Ectodermal cell (in vitro differentiated cells): ENCODE measurements at regions not wholly inside any gene's neighbourhood (a gene's known extent, or its start where the extent isn't known, plus 50 kb on each side); places are given as distances from the start of the nearest gene placed in this dataset.

Source experiments
- H3K27ac ChIP-seq: 2 replicates; pipeline ENCODE4 v1.7.0; 2013; ENCODE audit warnings: mild to moderate bottlenecking, low read depth, low read length; ENCODE audit not compliant: insufficient read depth, poor library complexity, severe bottlenecking
- H3K27me3 ChIP-seq: 2 replicates; pipeline ENCODE4 v1.7.0; 2013; ENCODE audit warnings: mild to moderate bottlenecking, low read length; ENCODE audit not compliant: insufficient read depth, control insufficient read depth, poor library complexity, severe bottlenecking
- H3K36me3 ChIP-seq: one replicate; pipeline ENCODE4 v1.7.0; 2013; ENCODE audit warnings: low read length; ENCODE audit not compliant: control insufficient read depth, insufficient read depth
- H3K4me1 ChIP-seq: one replicate; pipeline ENCODE4 v1.7.0; 2013; ENCODE audit warnings: low read length; ENCODE audit not compliant: control insufficient read depth, insufficient read depth
- H3K4me3 ChIP-seq: 2 replicates; pipeline ENCODE4 v1.7.0; 2013; ENCODE audit warnings: low read depth, low read length, control low read depth; ENCODE audit not compliant: insufficient read depth
- H3K9me3 ChIP-seq: 2 replicates; pipeline ENCODE4 v1.7.0; 2013; ENCODE audit warnings: mild to moderate bottlenecking, low read length, moderate library complexity; ENCODE audit not compliant: control insufficient read depth
- WGBS, 2 experiments: methylation state at CpG; one replicate each; pipeline ENCODE4 v1.1.7; 2013; ENCODE audit warnings: missing lambda C conversion rate in 2 of 2; 5-methylcytosine and 5-hydroxymethylcytosine counted together

DNA sequence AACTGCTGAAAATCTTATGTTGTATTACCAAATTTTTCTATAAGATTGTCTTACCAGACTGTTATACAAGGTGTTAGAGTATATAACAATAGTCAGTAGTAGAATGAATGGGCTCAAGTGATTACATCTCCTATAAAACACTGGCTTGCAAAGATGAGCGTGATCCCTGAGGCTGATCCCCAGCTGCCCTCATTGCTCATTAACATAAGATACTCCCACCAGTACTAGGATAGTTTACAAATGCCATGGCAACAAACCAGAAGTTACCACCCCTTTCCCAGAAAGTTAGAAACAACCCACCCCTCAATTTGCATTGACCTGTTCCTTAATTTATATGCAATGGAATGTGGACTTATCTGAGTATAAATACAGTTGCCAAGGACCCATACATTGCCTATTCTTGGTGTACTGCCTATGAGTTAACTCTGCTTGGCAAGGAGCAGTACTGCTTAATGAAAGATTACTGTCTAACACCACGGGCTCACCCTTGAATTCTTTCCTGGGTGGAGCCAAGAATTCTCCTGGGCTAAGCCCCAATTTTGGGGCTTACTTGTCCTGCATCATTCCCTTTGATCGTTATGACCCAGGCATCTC is 252.8 kb upstream of the CHD6 start:
- Histone ChIP-seq H3K4me3 (no peak overlapping the region), H3K27ac (no peak overlapping the region), H3K27me3 (no peaks in the 10 kb centered on the region), H3K36me3 (no peaks in the 10 kb centered on the region), H3K4me1 (no peaks in the 10 kb centered on the region), H3K9me3 (peaks cover 4% of the 10 kb centered on the region)
- WGBS, 2 experiments: 90 to 96% methylated on average over 3 of the region's 3 CpGs

DNA sequence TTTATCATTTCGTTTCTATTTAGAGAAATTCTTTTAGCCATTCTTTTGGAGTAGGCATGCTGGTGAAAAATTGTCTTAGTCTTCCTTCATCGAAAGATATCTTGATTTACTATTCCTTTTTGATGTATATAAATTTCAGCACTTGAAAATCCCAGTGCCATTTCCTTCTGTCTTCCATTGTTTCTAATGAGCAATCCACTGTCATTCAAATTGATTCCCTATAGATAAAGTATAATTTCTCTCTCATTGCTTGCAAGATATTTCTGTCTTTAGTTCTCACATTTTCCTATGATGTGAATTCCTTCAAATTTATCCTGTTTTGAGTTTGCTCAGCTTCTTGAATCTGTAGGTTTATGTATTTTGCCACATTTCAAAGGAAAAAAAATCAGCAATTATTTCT is 251.1 kb upstream of the CHD6 start:
- H3K27me3 ChIP-seq: no peaks in the 10 kb centered on the region
- 80% methylated on average over 2 of the region's 2 CpGs; no CpG with 5 or more reads in 1 of the 2 experiments for WGBS, 2 experiments
- peaks cover 4% of the 10 kb centered on the region for H3K9me3 ChIP-seq

DNA sequence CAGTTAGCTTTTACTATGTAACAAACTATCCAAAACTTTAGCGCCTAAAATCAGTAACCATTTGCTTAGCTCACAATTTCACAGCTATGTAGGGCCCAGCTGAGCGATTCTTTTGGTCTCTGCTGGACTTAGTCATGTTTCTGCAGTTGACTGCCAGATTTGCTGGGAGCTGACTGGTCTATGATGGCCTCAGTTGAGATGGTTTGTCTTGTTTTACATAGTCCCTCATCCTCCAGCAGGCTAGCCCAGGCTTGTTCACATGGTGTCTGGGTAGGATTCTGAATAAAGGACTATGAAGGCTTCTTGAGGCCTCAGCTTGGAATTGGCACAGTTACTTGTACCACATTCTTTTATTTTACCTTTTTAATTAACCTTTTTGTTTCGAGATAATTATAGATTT is 247.8 kb upstream of the CHD6 start:
- Histone ChIP-seq H3K36me3 (no peaks in the 10 kb centered on the region), H3K9me3 (peaks cover 4% of the 10 kb centered on the region), H3K27ac (no peak overlapping the region), H3K4me1 (peaks cover 12% of the 10 kb centered on the region), H3K4me3 (no peak overlapping the region), H3K27me3 (no peaks in the 10 kb centered on the region)
- WGBS, 2 experiments: 91 to 92% methylated on average over 2 of the region's 3 CpGs

More for the DNA sequence above, 251.1 kb upstream of the CHD6 start:
- no peaks in the 10 kb centered on the region for H3K4me1 ChIP-seq
- no peaks in the 10 kb centered on the region for H3K36me3 ChIP-seq
- H3K27ac ChIP-seq: no peak overlapping the region
- H3K4me3 ChIP-seq: no peak overlapping the region

DNA sequence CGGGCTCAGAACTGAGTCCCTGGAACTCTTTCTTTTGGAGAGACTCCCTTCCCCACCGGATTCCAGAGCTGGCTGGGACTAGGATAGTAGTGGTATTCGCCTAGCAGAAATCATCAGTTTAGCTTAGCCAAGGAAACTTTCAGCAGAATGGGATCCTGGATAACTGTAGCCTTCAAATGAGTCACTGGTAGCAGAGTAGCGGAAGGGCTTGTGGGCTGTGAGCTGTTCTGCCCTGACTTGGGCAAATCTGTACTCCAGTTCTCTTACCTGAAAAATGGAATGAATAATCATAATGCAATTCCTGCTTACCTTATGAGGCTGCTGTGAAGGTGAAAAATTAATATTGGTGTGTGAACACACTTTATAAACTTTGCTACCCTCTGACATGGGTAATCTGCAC is 244.3 kb upstream of the CHD6 start:
- Histone ChIP-seq H3K36me3 (no peaks in the 10 kb centered on the region), H3K27me3 (no peaks in the 10 kb centered on the region), H3K4me1 (peaks cover 12% of the 10 kb centered on the region), H3K9me3 (peaks cover 2% of the 10 kb centered on the region), H3K4me3 (no peak overlapping the region), H3K27ac (no peak overlapping the region)
- WGBS, 2 experiments: 84 to 85% methylated on average over 4 of the region's 4 CpGs

DNA sequence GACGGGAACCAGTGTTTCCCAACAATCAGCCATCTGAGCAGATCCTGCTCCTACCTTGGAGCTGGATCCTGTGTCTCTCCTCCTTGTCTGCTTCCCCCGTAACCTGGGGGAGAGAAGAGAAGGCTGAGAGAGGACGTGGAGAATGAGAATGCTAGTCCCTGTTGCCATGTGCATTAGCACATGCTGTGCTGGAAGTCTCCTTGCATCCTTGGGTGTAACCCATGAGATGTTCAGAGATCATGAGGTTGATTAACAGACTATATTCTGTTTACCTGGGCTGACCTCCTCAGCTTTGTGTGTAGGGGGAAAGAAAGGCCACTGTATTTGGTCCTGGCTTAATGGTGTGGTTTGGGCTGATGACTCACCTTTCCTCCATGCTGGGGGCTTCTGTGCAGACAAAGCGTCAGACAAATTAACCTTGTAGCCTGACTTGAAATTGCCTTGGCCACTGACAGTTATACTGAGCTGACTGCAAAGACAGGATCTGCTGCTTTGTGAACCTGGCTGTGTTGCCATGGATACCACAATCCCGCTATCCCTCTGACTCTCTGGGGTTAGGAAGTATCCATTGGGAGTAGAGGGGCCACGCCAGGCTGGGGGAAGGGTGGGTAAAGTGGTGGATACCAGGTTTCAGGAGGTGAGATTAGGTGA is 243.7 kb upstream of the CHD6 start:
- peaks cover 12% of the 10 kb centered on the region for H3K4me1 ChIP-seq
- no peaks in the 10 kb centered on the region for H3K27me3 ChIP-seq
- no peak overlapping the region for H3K27ac ChIP-seq
- H3K36me3 ChIP-seq: no peaks in the 10 kb centered on the region
- H3K9me3 ChIP-seq: peaks cover 2% of the 10 kb centered on the region
- H3K4me3 ChIP-seq: no peak overlapping the region
- 65 to 66% methylated on average over 6 of the region's 6 CpGs for WGBS, 2 experiments

DNA sequence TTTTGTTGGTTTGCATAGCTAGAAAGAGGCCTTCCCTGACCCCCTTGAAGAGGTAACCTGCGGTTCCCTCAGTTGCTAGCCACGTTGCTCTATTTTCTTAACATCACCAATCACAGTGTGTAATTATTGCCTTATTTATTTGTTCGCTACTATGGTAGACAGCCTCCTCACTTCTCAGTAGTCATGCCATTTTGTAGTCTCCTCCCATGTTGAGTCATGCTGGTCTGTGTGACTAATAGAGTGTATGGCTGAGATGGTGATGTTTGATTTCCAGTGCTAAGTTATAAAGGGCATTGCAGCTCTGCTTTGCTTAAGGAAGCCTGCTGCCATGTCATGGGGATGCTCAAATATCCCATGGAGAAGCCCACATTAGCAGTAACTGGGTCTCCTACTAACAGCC is 236.6 kb upstream of the CHD6 start:
- no peaks in the 10 kb centered on the region for H3K36me3 ChIP-seq
- no peak overlapping the region for H3K4me3 ChIP-seq
- WGBS, 2 experiments: 85 to 92% methylated on average over 3 of the region's 3 CpGs

DNA sequence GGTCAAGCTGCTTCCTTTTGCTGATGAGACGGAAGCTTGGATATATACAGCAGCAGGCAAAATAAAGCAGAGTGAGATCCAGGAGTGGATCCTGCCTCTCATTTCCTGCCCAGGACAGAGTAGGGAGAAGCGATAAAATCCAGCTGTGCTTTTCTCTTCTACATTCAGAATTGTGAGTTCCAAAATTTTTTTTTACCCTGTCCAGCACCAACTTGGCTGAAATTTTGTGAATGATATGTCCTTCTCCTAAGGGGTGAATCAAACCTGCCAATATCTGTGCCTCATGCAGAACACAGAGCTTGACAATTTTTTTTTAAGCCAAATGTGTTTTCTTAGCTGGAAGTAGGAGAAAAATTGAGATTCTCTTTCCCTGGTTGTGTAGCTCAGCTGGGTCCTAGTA is 235.6 kb upstream of the CHD6 start:
- Histone ChIP-seq H3K9me3 (no peaks in the 10 kb centered on the region), H3K4me1 (no peaks in the 10 kb centered on the region), H3K4me3 (no peak overlapping the region), H3K27me3 (no peaks in the 10 kb centered on the region), H3K27ac (no peak overlapping the region), H3K36me3 (no peaks in the 10 kb centered on the region)
- 92 to 97% methylated on average over 2 of the region's 2 CpGs for WGBS, 2 experiments

More for the DNA sequence above, 236.6 kb upstream of the CHD6 start:
- Histone ChIP-seq H3K9me3 (no peaks in the 10 kb centered on the region), H3K4me1 (no peaks in the 10 kb centered on the region), H3K27ac (no peak overlapping the region), H3K27me3 (no peaks in the 10 kb centered on the region)

DNA sequence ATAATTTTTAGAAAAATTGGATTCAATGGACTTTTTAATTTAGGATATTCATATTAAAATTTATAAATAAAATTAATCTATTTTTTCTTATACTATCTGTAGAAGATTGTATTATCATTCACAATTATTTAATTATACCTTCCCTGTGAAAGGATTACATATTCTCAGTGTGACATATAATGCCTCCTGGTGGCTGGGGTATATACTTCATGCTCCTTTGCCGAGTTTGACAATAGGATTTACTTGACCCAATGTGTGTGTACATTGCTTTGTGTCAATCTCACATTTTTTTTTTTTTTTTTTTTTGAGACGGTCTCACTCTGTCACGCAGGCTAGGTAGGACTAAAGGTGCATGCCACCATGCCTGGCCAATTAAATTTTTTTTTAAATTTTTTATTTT is 230.0 kb upstream of the CHD6 start:
- Histone ChIP-seq H3K4me3 (no peak overlapping the region), H3K4me1 (no peaks in the 10 kb centered on the region), H3K9me3 (no peaks in the 10 kb centered on the region), H3K27ac (no peak overlapping the region), H3K27me3 (no peaks in the 10 kb centered on the region), H3K36me3 (no peaks in the 10 kb centered on the region)
- 61 to 63% methylated on average over 1 of the region's 3 CpGs for WGBS, 2 experiments

DNA sequence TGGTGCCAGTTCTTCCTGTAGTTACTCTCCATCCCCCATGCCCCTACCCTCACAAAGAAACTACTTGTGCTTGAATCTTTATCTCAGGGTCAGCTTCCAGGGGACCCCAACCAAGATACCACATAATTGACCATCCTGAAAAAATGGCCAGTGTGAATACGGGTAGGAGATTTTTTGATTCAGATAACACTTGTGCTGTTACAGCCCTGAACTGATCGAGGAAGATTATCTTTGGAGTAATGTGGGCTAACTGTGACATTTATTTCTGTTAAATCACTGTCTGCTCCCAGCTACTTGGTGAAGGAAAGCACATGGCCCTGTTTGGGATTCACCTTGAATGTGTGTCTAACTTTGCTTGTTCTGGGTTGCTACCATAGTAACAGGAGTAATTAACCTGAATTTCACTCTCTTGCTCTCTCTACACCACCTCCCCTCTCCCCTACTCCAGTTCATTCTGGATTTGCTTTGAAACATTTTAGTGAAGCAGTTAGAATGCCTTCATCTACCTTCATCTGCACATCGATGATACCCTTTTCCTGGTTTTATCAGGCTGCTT is 219.6 kb upstream of the CHD6 start:
- H3K27ac ChIP-seq: no peak overlapping the region
- WGBS, 2 experiments: 92 to 100% methylated on average over 3 of the region's 3 CpGs
- peaks cover 4% of the 10 kb centered on the region for H3K4me1 ChIP-seq
- no peaks in the 10 kb centered on the region for H3K27me3 ChIP-seq
- no peak overlapping the region for H3K4me3 ChIP-seq
- no peaks in the 10 kb centered on the region for H3K9me3 ChIP-seq
- no peaks in the 10 kb centered on the region for H3K36me3 ChIP-seq

DNA sequence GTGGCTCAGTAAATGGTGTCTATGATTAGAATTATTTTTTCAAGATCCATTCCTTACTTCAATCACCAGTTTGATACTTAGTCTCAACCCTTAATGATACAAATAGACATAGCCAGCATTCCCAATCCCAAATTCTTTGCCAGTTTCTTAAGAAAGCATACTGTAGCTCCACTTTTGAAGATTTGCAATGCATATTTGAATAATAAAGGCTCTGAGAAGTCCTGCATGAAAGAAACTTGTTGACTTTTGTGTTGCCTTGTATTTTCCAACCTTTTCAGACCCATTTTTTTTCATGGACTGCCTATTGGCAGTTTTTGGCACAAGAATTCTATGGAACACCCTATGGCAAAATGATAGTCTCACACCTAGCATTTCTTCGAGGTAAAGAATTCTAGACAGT is 215.6 kb upstream of the CHD6 start:
- 93 to 100% methylated on average over 1 of the region's 1 CpG for WGBS, 2 experiments
- Histone ChIP-seq H3K4me1 (peaks cover 4% of the 10 kb centered on the region), H3K27ac (no peak overlapping the region), H3K4me3 (no peak overlapping the region), H3K36me3 (no peaks in the 10 kb centered on the region), H3K9me3 (no peaks in the 10 kb centered on the region), H3K27me3 (no peaks in the 10 kb centered on the region)
